ENCODE measurements at regions not wholly inside any gene's neighbourhood (a gene's known extent, or its start where the extent isn't known, plus 50 kb on each side); places are given as distances from the start of the nearest gene placed in this dataset.

GRCh38 chr16:9141813-9142212 lies 50.4 kb downstream of the HAPSTR1 start:
- TF ChIP-seq CTCF (IDR thresholded peaks at IDR 0.05), result no peak
- no peak for ATAC-seq (ENCODE audit: low FRiP score)
- DNase-seq (ENCODE audit: low spot score), result no peak

GRCh38 chr16:9144106-9144505 lies 52.7 kb downstream of the HAPSTR1 start:
- DNase-seq (ENCODE audit: low spot score) (no peak), ATAC-seq (ENCODE audit: low FRiP score) (no peak)
- TF ChIP-seq CTCF (IDR thresholded peaks at IDR 0.05), result no peak

- DNase-seq (ENCODE audit: low spot score) (no peak), ATAC-seq (ENCODE audit: low FRiP score) (no peak)
- no peak for TF ChIP-seq CTCF (IDR thresholded peaks at IDR 0.05)
Observed at GRCh38 chr16:9148374-9149015, 57.1 kb downstream of the HAPSTR1 start.

- ATAC-seq (ENCODE audit: low FRiP score), result no peak
- no peak for DNase-seq (ENCODE audit: low spot score)
- no peak for TF ChIP-seq CTCF (IDR thresholded peaks at IDR 0.05)
Observed at GRCh38 chr16:9151074-9151473, 59.6 kb downstream of the HAPSTR1 start.

- ATAC-seq (ENCODE audit: low FRiP score), result no peak
- DNase-seq (ENCODE audit: low spot score), result no peak
Observed at GRCh38 chr16:9151597-9151996, 60.2 kb downstream of the HAPSTR1 start.

GRCh38 chr16:9152649-9153501 lies 61.4 kb downstream of the HAPSTR1 start:
- ATAC-seq (ENCODE audit: low FRiP score) (no peak), DNase-seq (ENCODE audit: low spot score) (no peak)
- no peak for TF ChIP-seq CTCF (IDR thresholded peaks at IDR 0.05)

More at GRCh38 chr16:9151597-9151996, 60.2 kb downstream of the HAPSTR1 start:
- TF ChIP-seq CTCF (IDR thresholded peaks at IDR 0.05), result no peak

GRCh38 chr16:9153502-9153864 lies 62.0 kb downstream of the HAPSTR1 start:
- DNase-seq (ENCODE audit: low spot score), result no peak
- no peak for TF ChIP-seq CTCF (IDR thresholded peaks at IDR 0.05)
- no peak for ATAC-seq (ENCODE audit: low FRiP score)

Data from omental fat pad (tissue), 3 donors.